ENCODE measurements at regions not wholly inside any gene's neighbourhood (a gene's known extent, or its start where the extent isn't known, plus 50 kb on each side); places are given as distances from the start of the nearest gene placed in this dataset.
A peak's percentile ranks its signal among the peaks of the same experiment; 100 is the strongest.

GRCh38 chr2:105560157-105560556 lies 161.3 kb upstream of the FHL2 start:
- WGBS, result 98% methylated on average over 10 of the region's 10 CpGs
- Histone ChIP-seq H3K4me1 (ENCODE audit: control insufficient read depth in 2 of 2, insufficient read depth in 2 of 2, low read length in 2 of 2) (peaks cover 0 to 3% of the 10 kb centered on the region in 2 donors), H3K4me3 (ENCODE audit: low read length in 2 of 2) (no peak overlapping the region), H3K27me3 (ENCODE audit: control insufficient read depth in 2 of 2, insufficient read depth in 1 of 2, low read length in 1 of 2) (peaks cover 0 to 3% of the 10 kb centered on the region in 2 donors), H3K27ac (ENCODE audit: low read depth in 1 of 2, low read length in 1 of 2) (no peak overlapping the region), H3K9me3 (ENCODE audit: control insufficient read depth in 2 of 2, insufficient read depth in 1 of 2, low read length in 1 of 2) (no peaks in the 10 kb centered on the region), H3K36me3 (ENCODE audit: control insufficient read depth in 2 of 2, insufficient read depth in 2 of 2, low read length in 1 of 2) (no peaks in the 10 kb centered on the region)
- DNase-seq (ENCODE audit: low read depth in 6 of 9, low spot score in 9 of 9), result no peak

GRCh38 chr2:105557021-105557920 lies 158.4 kb upstream of the FHL2 start:
- Histone ChIP-seq H3K27ac (ENCODE audit: low read depth in 1 of 2, low read length in 1 of 2) (no peak overlapping the region), H3K4me1 (ENCODE audit: control insufficient read depth in 2 of 2, insufficient read depth in 2 of 2, low read length in 2 of 2) (peaks cover 0 to 3% of the 10 kb centered on the region in 2 donors), H3K9me3 (ENCODE audit: control insufficient read depth in 2 of 2, insufficient read depth in 1 of 2, low read length in 1 of 2) (no peaks in the 10 kb centered on the region), H3K4me3 (ENCODE audit: low read length in 2 of 2) (no peak overlapping the region), H3K27me3 (ENCODE audit: control insufficient read depth in 2 of 2, insufficient read depth in 1 of 2, low read length in 1 of 2) (peaks cover 0 to 3% of the 10 kb centered on the region in 2 donors), H3K36me3 (ENCODE audit: control insufficient read depth in 2 of 2, insufficient read depth in 2 of 2, low read length in 1 of 2) (no peaks in the 10 kb centered on the region)
- DNase-seq (ENCODE audit: low read depth in 6 of 9, low spot score in 9 of 9), result no peak
- 40% methylated on average over 12 of the region's 12 CpGs for WGBS

GRCh38 chr2:105556366-105556765 lies 157.5 kb upstream of the FHL2 start:
- 99% methylated on average over 3 of the region's 3 CpGs for WGBS
- Histone ChIP-seq H3K4me3 (ENCODE audit: low read length in 2 of 2) (no peak overlapping the region), H3K27ac (ENCODE audit: low read depth in 1 of 2, low read length in 1 of 2) (no peak overlapping the region), H3K4me1 (ENCODE audit: control insufficient read depth in 2 of 2, insufficient read depth in 2 of 2, low read length in 2 of 2) (peaks cover 0 to 3% of the 10 kb centered on the region in 2 donors), H3K9me3 (ENCODE audit: control insufficient read depth in 2 of 2, insufficient read depth in 1 of 2, low read length in 1 of 2) (no peaks in the 10 kb centered on the region), H3K36me3 (ENCODE audit: control insufficient read depth in 2 of 2, insufficient read depth in 2 of 2, low read length in 1 of 2) (no peaks in the 10 kb centered on the region), H3K27me3 (ENCODE audit: control insufficient read depth in 2 of 2, insufficient read depth in 1 of 2, low read length in 1 of 2) (peaks cover 0 to 3% of the 10 kb centered on the region in 2 donors)
- DNase-seq (ENCODE audit: low read depth in 6 of 9, low spot score in 9 of 9), result no peak

DNA sequence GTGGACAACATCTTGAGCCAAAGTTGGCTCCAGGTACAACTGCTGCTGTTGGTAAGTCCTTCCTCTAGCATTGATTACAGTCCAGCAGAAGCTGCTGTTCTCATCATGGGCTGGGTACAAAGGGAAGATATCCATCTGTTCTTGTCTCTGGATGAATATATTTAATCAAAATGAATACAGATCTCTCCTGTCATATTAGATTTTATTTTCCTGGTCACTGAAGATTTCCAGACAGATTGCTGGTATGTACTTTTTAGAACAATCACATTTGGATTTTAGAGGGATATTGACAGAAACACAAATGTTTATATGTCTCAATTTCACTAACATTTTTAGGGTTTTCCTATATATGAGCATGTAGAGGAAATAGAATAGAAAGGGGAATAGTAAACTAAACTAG lies 155.4 kb upstream of the FHL2 start:
- no peak overlapping the region for H3K4me3 ChIP-seq (ENCODE audit: low read length in 2 of 2)
- no peaks in the 10 kb centered on the region for H3K9me3 ChIP-seq (ENCODE audit: control insufficient read depth in 2 of 2, insufficient read depth in 1 of 2, low read length in 1 of 2)
- DNase-seq (ENCODE audit: low read depth in 6 of 9, low spot score in 9 of 9), result no peak
- peaks cover 0 to 3% of the 10 kb centered on the region in 2 donors for H3K4me1 ChIP-seq (ENCODE audit: control insufficient read depth in 2 of 2, insufficient read depth in 2 of 2, low read length in 2 of 2)
- no peak overlapping the region for H3K27ac ChIP-seq (ENCODE audit: low read depth in 1 of 2, low read length in 1 of 2)
- H3K27me3 ChIP-seq (ENCODE audit: control insufficient read depth in 2 of 2, insufficient read depth in 1 of 2, low read length in 1 of 2), result peaks cover 0 to 3% of the 10 kb centered on the region in 2 donors
- H3K36me3 ChIP-seq (ENCODE audit: control insufficient read depth in 2 of 2, insufficient read depth in 2 of 2, low read length in 1 of 2), result no peaks in the 10 kb centered on the region

- no peaks in the 10 kb centered on the region for H3K9me3 ChIP-seq (ENCODE audit: control insufficient read depth in 2 of 2, insufficient read depth in 1 of 2, low read length in 1 of 2)
- H3K4me3 ChIP-seq (ENCODE audit: low read length in 2 of 2), result no peak overlapping the region
- no peaks in the 10 kb centered on the region for H3K36me3 ChIP-seq (ENCODE audit: control insufficient read depth in 2 of 2, insufficient read depth in 2 of 2, low read length in 1 of 2)
- H3K4me1 ChIP-seq (ENCODE audit: control insufficient read depth in 2 of 2, insufficient read depth in 2 of 2, low read length in 2 of 2), result peaks cover 0 to 3% of the 10 kb centered on the region in 2 donors
- DNase-seq (ENCODE audit: low read depth in 6 of 9, low spot score in 9 of 9), result no peak
- WGBS, result 92% methylated on average over 9 of the region's 9 CpGs
- no peak overlapping the region for H3K27ac ChIP-seq (ENCODE audit: low read depth in 1 of 2, low read length in 1 of 2)
- H3K27me3 ChIP-seq (ENCODE audit: control insufficient read depth in 2 of 2, insufficient read depth in 1 of 2, low read length in 1 of 2), result peaks cover 0 to 3% of the 10 kb centered on the region in 2 donors
These were observed 154.8 kb upstream of the FHL2 start for GRCh38 chr2:105553538-105554196.

GRCh38 chr2:105546628-105546974 lies 147.8 kb upstream of the FHL2 start:
- WGBS, result 46% methylated on average over 6 of the region's 6 CpGs
- Histone ChIP-seq H3K9me3 (ENCODE audit: control insufficient read depth in 2 of 2, insufficient read depth in 1 of 2, low read length in 1 of 2) (no peaks in the 10 kb centered on the region), H3K36me3 (ENCODE audit: control insufficient read depth in 2 of 2, insufficient read depth in 2 of 2, low read length in 1 of 2) (no peaks in the 10 kb centered on the region), H3K4me3 (ENCODE audit: low read length in 2 of 2) (no peak overlapping the region), H3K27ac (ENCODE audit: low read depth in 1 of 2, low read length in 1 of 2) (peak overlapping the region; percentile 66 to 85), H3K27me3 (ENCODE audit: control insufficient read depth in 2 of 2, insufficient read depth in 1 of 2, low read length in 1 of 2) (no peaks in the 10 kb centered on the region), H3K4me1 (ENCODE audit: control insufficient read depth in 2 of 2, insufficient read depth in 2 of 2, low read length in 2 of 2) (peaks cover 8 to 13% of the 10 kb centered on the region in 2 donors)
- DNase-seq (ENCODE audit: low read depth in 6 of 9, low spot score in 9 of 9), result peak in 8 of 9 donors; percentile 30 to 77 (median 58)

DNA sequence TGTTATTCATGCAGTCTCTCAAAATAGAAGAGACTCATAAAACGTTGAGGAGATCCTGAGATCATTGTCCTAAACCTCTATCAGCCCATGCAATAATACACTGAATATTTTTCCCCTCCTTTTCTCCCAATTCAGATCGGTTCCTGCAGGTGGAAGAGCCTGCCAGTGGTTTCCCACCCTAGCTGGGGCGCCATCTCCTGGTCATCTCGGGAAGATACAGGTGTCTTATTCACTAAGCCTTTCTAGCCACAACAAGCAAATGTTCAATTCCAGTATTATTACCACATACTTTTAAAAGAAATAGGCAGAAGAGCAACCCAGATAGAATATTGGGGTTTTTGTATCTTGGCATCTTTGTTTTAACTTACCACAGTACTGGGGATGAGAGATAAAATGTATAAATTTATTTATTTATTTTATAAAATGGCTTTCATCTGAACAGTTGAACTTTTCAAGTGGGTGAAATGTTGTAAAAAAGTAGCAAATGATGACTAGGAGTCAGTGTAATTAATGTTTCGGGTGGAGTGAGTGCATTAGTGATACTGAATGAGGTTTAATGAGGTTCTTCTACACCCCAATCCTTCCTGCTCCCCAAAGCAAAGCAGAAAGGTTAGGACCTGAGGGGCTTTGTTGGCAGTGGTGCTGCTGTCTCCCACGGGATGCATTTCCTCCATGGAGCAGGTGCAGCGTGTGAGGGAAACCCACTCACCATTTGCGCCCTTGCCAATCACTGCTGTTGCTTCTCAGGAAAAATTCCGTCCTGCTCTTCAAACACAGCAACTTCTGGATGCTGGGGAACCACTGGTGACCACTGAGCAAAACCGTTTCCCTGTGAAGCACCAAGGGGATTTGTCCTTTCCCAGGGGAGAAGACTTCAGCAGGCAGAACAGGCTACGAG lies 147.1 kb upstream of the FHL2 start:
- WGBS, result 36% methylated on average over 11 of the region's 11 CpGs
- Histone ChIP-seq H3K27ac (ENCODE audit: low read depth in 1 of 2, low read length in 1 of 2) (peak overlapping the region; percentile 66 to 85), H3K9me3 (ENCODE audit: control insufficient read depth in 2 of 2, insufficient read depth in 1 of 2, low read length in 1 of 2) (no peaks in the 10 kb centered on the region), H3K36me3 (ENCODE audit: control insufficient read depth in 2 of 2, insufficient read depth in 2 of 2, low read length in 1 of 2) (no peaks in the 10 kb centered on the region), H3K4me1 (ENCODE audit: control insufficient read depth in 2 of 2, insufficient read depth in 2 of 2, low read length in 2 of 2) (peaks cover 8 to 13% of the 10 kb centered on the region in 2 donors), H3K27me3 (ENCODE audit: control insufficient read depth in 2 of 2, insufficient read depth in 1 of 2, low read length in 1 of 2) (no peaks in the 10 kb centered on the region), H3K4me3 (ENCODE audit: low read length in 2 of 2) (no peak overlapping the region)
- peak in 7 of 9 donors; percentile 47 to 78 (median 57) for DNase-seq (ENCODE audit: low read depth in 6 of 9, low spot score in 9 of 9)

GRCh38 chr2:105544591-105545377 lies 145.9 kb upstream of the FHL2 start:
- Histone ChIP-seq H3K27me3 (ENCODE audit: control insufficient read depth in 2 of 2, insufficient read depth in 1 of 2, low read length in 1 of 2) (no peaks in the 10 kb centered on the region), H3K36me3 (ENCODE audit: control insufficient read depth in 2 of 2, insufficient read depth in 2 of 2, low read length in 1 of 2) (no peaks in the 10 kb centered on the region), H3K4me3 (ENCODE audit: low read length in 2 of 2) (no peak overlapping the region), H3K27ac (ENCODE audit: low read depth in 1 of 2, low read length in 1 of 2) (no peak overlapping the region), H3K4me1 (ENCODE audit: control insufficient read depth in 2 of 2, insufficient read depth in 2 of 2, low read length in 2 of 2) (peaks cover 8 to 13% of the 10 kb centered on the region in 2 donors), H3K9me3 (ENCODE audit: control insufficient read depth in 2 of 2, insufficient read depth in 1 of 2, low read length in 1 of 2) (no peaks in the 10 kb centered on the region)
- no peak for DNase-seq (ENCODE audit: low read depth in 6 of 9, low spot score in 9 of 9)
- WGBS, result 96% methylated on average over 12 of the region's 12 CpGs

Measured in thymus (tissue), 11 donors.